A673 (cell line): ENCODE measurements at regions not wholly inside any gene's neighbourhood (a gene's known extent, or its start where the extent isn't known, plus 50 kb on each side); places are given as distances from the start of the nearest gene placed in this dataset.

Experiments used
- BruUV-seq: library from RNA; stranded (reverse); fragments of 400-500 nt; replicated peaks from 2 replicates; lab custom pipeline; 2021; lab: Mats Ljungman, UMichigan
- CTCF ChIA-PET: fragments of 300-600 bp; sonication (Branson Sonifier 250); formaldehyde crosslinking; loops from one replicate; lab custom pipeline; 2022; ENCODE audit warnings: antibody characterized with exemption; lab: Charles Lee
- POLR2A ChIA-PET: fragments of 300-600 bp; sonication (Branson Sonifier 250); formaldehyde crosslinking; loops from one replicate; lab custom pipeline; 2022; ENCODE audit warnings: antibody characterized with exemption; ENCODE audit not compliant: low non-redundant PET; lab: Charles Lee
- DNase-seq: peaks from one replicate; pipeline ENCODE4 v3.0.0-alpha.2; 2015; ENCODE audit warnings: low spot score
- H3K27ac ChIP-seq: fragments of 200-600 bp; sonication (generic); 2 replicates; pipeline ENCODE4 v1.5.1; 2016; ENCODE audit warnings: mixed run types, low read depth, mild to moderate bottlenecking, mixed read lengths, antibody characterized with exemption, low read length; ENCODE audit not compliant: poor library complexity, severe bottlenecking
- H3K27me3 ChIP-seq: fragments of 200-600 bp; sonication (generic); replicated peaks from 2 replicates; pipeline ENCODE4 v1.6.1; 2017; ENCODE audit warnings: mixed run types, low read depth, mild to moderate bottlenecking, mixed read lengths, antibody characterized with exemption, low read length; ENCODE audit not compliant: insufficient read depth, poor library complexity
- H3K36me3 ChIP-seq: fragments of 200-600 bp; sonication (generic); 2 replicates; pipeline ENCODE4 v1.6.1; 2016; ENCODE audit warnings: mixed run types, mild to moderate bottlenecking, mixed read lengths, antibody characterized with exemption, low read length; ENCODE audit not compliant: insufficient read depth, poor library complexity, severe bottlenecking
- H3K4me1 ChIP-seq: fragments of 200-600 bp; sonication (generic); 2 replicates; pipeline ENCODE4 v1.6.1; 2017; ENCODE audit warnings: mixed run types, mild to moderate bottlenecking, mixed read lengths, antibody characterized with exemption, low read length; ENCODE audit not compliant: insufficient read depth, poor library complexity, severe bottlenecking
- H3K4me3 ChIP-seq: fragments of 200-600 bp; sonication (generic); 2 replicates; pipeline ENCODE4 v1.5.1; 2016; ENCODE audit warnings: low read depth, mixed run types, mild to moderate bottlenecking, mixed read lengths, low read length; ENCODE audit not compliant: poor library complexity, severe bottlenecking
- H3K9me3 ChIP-seq: fragments of 200-600 bp; sonication (generic); 2 replicates; pipeline ENCODE4 v1.6.1; 2016; ENCODE audit warnings: mixed run types, low read depth, mild to moderate bottlenecking, mixed read lengths, antibody characterized with exemption, low read length; ENCODE audit not compliant: poor library complexity, severe bottlenecking
- EZH2 ChIP-seq: fragments of 200-600 bp; sonication (generic); IDR thresholded peaks from 2 replicates; pipeline ENCODE4 v1.6.1; 2017; ENCODE audit warnings: borderline replicate concordance, low read depth, mild to moderate bottlenecking, mixed read lengths, antibody characterized with exemption, low read length; ENCODE audit not compliant: poor library complexity, severe bottlenecking
- intact Hi-C: fragments of 100-400 bp; cut with micrococcal nuclease; formaldehyde crosslinking; loops from one replicate; pipeline ENCODE4 v1.10.0; 2022; ENCODE audit not compliant: unreplicated experiment
- TF ChIP-seq, protein P1 (sequence below): fragments of 300-800, 200-600 bp; sonication (generic); conservative IDR thresholded peaks from 2 replicates; pipeline ENCODE4 v1.5.1; 2017; ENCODE audit warnings: low read depth, mild to moderate bottlenecking, antibody characterized with exemption, low read length, moderate library complexity, mixed read lengths

DNA sequence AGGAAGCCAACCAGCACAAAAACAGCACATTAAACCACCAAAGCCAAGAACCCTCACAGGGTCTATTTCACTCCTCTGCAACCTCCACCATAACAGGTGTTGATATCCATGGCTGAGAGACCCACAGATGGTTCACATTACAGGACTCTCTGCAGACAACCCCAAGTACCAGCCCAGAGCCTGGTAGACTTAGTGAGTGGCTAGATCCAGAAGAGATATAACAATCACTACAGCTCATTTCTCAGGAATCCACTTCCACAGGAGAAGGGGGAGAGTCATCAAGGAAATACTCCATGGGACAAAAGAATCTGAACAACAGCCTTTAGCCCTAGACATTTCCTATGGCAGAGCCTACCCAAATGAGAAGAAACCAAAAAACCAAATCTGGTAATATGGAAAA is 168.1 kb upstream of the CD96 start:
- Histone ChIP-seq H3K27ac (no peak overlapping the region), H3K4me1 (no peaks in the 10 kb centered on the region), H3K27me3 (no peaks in the 10 kb centered on the region), H3K36me3 (no peaks in the 10 kb centered on the region), H3K9me3 (no peaks in the 10 kb centered on the region), H3K4me3 (no peak overlapping the region)
- ChIA-PET POLR2A (no interaction called here), CTCF (no interaction called here)
- BruUV-seq: no TSS peak
- no peak for TF ChIP-seq EZH2
- TF ChIP-seq, protein P1, sequence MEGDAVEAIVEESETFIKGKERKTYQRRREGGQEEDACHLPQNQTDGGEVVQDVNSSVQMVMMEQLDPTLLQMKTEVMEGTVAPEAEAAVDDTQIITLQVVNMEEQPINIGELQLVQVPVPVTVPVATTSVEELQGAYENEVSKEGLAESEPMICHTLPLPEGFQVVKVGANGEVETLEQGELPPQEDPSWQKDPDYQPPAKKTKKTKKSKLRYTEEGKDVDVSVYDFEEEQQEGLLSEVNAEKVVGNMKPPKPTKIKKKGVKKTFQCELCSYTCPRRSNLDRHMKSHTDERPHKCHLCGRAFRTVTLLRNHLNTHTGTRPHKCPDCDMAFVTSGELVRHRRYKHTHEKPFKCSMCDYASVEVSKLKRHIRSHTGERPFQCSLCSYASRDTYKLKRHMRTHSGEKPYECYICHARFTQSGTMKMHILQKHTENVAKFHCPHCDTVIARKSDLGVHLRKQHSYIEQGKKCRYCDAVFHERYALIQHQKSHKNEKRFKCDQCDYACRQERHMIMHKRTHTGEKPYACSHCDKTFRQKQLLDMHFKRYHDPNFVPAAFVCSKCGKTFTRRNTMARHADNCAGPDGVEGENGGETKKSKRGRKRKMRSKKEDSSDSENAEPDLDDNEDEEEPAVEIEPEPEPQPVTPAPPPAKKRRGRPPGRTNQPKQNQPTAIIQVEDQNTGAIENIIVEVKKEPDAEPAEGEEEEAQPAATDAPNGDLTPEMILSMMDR: no peak
- no peak for DNase-seq
- intact Hi-C loops: no loop called here

DNA sequence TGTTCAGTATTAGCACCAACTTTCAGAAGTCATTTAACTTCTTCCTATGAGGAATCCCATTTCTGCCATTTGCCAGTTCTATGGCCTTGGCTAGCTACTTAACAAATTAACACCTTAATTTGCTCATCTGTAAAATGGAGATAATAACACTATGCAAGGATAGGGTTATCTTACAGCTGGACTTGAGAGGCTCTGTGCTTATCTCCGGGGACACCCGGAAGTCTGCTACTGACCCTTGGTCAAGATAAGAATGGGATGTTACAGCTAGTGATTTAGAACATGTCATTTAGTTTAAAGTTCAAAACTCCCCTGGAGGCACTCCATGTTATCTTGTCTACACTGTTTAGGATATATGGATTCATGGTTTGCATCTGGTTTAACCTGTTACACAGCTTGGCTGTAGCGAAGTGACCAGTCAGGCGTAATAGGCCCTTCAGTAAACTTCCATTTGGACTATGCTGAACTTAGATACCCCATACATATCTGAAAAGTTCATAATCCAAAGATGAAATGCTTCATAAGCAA is 156.0 kb upstream of the CD96 start:
- H3K36me3 ChIP-seq: no peaks in the 10 kb centered on the region
- H3K4me3 ChIP-seq: no peak overlapping the region
- intact Hi-C loops: no loop called here
- no peaks in the 10 kb centered on the region for H3K9me3 ChIP-seq
- ChIA-PET CTCF (no interaction called here), POLR2A (no interaction called here)
- H3K4me1 ChIP-seq: no peaks in the 10 kb centered on the region
- no peak for DNase-seq
- no TSS peak for BruUV-seq
- H3K27ac ChIP-seq: no peak overlapping the region
- TF ChIP-seq EZH2: no peak
- TF ChIP-seq, protein P1: no peak
- H3K27me3 ChIP-seq: no peaks in the 10 kb centered on the region

DNA sequence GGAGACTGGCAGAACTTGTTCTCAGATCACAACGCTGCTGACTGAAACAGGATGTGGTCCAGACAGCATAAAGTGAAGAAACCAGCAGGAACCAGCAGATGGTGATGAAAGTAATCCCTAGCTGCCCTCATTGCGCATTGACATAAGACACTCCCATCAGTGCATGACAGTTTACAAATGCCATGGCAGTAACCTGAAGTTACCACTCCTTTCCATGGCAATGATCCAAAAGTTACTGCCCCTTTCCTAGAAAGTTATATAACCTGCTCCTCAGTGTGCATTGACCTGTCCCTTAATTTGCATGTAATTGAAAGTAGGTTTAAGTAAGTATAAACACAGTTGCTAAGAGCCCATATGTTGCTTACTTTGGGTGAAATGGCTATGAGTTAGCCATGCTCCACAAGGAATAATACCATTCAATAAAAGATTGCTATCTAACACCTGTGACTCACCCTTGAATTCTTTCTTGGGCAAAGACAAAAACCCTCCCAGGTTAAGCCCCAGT is 149.1 kb upstream of the CD96 start:
- CTCF ChIA-PET: no interaction called here

More for the DNA sequence above, 149.1 kb upstream of the CD96 start:
- H3K27ac ChIP-seq: no peak overlapping the region
- H3K4me3 ChIP-seq: no peak overlapping the region
- H3K36me3 ChIP-seq: no peaks in the 10 kb centered on the region
- no peak for DNase-seq
- no peaks in the 10 kb centered on the region for H3K27me3 ChIP-seq
- no peaks in the 10 kb centered on the region for H3K9me3 ChIP-seq
- POLR2A ChIA-PET: no interaction called here
- no TSS peak for BruUV-seq
- H3K4me1 ChIP-seq: no peaks in the 10 kb centered on the region
- intact Hi-C loops: no loop called here
- TF ChIP-seq, protein P1: no peak
- TF ChIP-seq EZH2: no peak
